GM12891 (cell line): ENCODE measurements at regions not wholly inside any gene's neighbourhood (a gene's known extent, or its start where the extent isn't known, plus 50 kb on each side); places are given as distances from the start of the nearest gene placed in this dataset.

Experiments used
- PAX5 ChIP-seq: IDR thresholded peaks from 2 replicates; pipeline ENCODE4 v1.6.1; 2011; ENCODE audit warnings: low read length, moderate library complexity, mild to moderate bottlenecking; ENCODE audit not compliant: insufficient read depth, severe bottlenecking
- POLR2A ChIP-seq: IDR thresholded peaks from 2 replicates; pipeline ENCODE4 v1.6.1; 2011; ENCODE audit warnings: low read depth, low read length, control low read depth
- POU2F2 ChIP-seq: IDR thresholded peaks from 2 replicates; pipeline ENCODE4 v1.6.1; 2011; ENCODE audit warnings: low read depth, mild to moderate bottlenecking, control low read depth, low read length, moderate library complexity

DNA sequence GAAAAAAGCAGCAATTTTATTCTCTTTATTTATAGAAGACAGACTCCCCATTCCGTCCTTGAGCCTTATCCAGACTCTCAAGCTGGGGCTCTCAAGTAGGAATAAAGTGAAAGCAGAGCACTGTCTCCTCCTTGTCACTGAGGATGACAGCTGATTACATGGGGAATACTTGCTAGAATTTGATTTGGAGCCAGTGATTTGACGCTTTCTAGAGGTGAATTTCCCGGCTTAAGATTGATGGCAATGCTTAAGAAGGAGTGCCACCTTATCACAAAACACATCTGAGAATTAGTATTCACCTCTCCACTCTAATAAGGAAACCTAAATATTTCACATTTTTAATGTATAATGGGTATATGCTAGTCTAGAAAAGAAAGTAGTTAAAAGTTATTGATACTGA, 135.4 kb upstream of the SLC39A10 start:
- TF ChIP-seq POLR2A (no peak), PAX5 (no peak), POU2F2 (no peak)
